ENCODE measurements at regions not wholly inside any gene's neighbourhood (a gene's known extent, or its start where the extent isn't known, plus 50 kb on each side); places are given as distances from the start of the nearest gene placed in this dataset.
"Not testable (repeated sequence)": the region's sequence is repeated elsewhere in the genome, so short reads cannot be mapped to it uniquely, and the experiment has no call there.

DNA sequence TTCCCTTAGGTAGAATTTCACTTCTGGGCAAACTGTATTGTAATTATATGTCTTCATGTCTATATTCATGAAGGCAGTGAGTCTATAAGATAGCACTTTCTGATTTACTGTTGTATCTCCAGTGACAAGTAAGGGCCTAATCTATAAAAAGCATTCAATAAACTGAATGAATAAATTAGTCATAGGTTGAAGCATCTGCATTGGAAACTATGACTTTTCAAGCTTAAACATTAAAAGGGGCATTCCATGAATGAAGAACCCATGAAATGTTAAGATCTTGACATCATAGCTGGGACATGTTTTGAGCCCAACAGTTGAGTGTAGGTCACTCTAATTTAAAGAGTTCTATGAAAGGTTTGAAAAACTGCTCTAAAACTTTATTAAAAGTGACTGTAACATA lies 159.3 kb upstream of the LCORL start:
- DNase-seq (ENCODE audit: low read depth in 2 of 2), result no peak

DNA sequence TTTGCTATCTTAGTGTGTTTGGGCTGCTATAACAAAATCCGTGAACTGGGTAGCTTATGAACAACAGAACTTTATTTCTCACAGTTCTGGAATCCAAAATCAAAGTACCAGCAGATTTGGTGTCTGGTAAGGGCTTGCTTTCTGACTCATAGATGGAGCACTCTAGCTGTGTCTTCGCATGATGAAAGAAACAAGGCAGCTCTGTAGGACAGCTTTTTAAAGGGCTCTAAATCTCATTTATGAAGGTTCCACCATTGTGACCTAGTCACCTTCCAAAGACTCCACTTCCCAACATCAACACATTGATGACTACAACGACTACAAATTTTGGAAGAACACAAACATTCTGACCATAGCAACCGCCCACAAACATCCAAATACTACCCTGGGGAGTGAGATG lies 158.6 kb upstream of the LCORL start:
- no peak for DNase-seq (ENCODE audit: low read depth in 2 of 2)

DNA sequence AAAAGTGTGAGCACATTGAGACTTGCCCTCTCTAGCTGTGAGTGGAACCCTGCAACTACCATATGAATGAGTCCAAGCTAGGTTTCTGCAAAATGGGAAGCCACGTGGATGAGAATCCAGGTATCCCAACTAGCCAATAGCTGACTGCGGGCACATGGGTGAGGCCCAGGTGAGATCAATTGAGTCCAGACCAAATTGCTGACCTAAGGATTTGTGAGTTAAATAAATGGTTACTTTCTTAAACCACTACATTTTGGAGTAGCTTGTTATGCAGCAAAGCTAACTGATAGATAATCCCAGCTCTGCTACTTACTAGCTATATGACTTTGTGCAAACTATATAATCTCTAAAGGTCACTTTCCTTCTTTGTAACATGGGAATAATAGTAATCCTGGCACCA lies 150.3 kb upstream of the LCORL start:
- DNase-seq (ENCODE audit: low read depth in 2 of 2), result no peak

DNA sequence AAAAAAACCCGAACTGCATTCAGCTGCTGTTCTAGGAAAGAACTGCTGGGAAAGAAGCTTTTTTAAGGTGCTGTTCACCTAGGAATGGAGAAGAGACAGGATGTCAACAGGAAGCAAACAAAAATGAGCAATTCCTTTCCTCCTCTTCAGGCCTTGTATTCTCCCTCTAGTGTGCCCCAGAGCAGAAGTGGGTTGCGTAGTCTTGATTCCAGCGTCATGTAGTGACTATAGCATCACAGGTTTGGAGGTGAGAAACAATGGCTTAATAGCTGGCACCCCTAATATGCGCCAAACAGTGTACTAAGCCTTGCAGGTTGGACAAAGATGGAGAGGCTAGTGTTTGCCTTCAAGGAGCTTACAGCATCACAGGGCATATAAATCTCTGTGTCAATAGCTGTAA lies 146.3 kb upstream of the LCORL start:
- DNase-seq (ENCODE audit: low read depth in 2 of 2), result no peak

DNA sequence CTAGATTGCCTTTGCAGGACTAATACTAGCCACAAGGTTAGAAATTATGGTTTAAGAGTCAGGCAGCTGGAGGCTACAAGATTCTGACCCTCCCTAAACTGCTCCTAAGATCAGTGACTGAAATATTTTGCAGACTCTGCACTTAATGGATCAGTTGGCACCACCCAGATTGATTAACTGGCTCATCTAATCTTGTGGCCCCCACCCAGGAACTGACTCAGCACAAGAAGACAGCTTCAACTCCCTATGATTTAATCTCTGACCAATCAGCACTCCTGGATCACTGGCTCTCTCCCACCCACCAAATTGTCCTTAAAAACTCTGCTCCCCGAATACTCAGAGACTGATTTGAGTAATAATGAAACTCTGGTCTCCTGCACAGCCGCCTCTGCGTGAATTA lies 145.4 kb upstream of the LCORL start:
- no peak for DNase-seq (ENCODE audit: low read depth in 2 of 2)

DNA sequence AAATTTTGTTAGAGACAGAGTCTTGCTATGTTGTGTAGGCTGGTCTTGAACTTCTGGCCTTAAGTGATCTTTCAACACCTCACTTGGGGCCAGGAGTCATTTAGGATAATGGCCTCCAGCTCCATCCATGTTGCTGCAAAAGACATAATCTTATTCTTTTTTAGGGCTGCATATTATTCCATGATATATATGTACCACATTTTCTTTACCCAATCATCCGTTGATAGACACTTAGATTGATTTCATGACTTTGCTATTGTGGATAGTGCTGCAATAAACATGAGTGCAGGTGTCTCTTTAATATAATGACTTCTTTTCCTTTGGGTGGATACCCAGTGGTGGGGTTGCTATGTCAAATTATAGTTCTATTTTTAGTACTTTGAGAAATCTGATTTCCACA lies 140.9 kb upstream of the LCORL start:
- no peak for DNase-seq (ENCODE audit: low read depth in 2 of 2)

DNA sequence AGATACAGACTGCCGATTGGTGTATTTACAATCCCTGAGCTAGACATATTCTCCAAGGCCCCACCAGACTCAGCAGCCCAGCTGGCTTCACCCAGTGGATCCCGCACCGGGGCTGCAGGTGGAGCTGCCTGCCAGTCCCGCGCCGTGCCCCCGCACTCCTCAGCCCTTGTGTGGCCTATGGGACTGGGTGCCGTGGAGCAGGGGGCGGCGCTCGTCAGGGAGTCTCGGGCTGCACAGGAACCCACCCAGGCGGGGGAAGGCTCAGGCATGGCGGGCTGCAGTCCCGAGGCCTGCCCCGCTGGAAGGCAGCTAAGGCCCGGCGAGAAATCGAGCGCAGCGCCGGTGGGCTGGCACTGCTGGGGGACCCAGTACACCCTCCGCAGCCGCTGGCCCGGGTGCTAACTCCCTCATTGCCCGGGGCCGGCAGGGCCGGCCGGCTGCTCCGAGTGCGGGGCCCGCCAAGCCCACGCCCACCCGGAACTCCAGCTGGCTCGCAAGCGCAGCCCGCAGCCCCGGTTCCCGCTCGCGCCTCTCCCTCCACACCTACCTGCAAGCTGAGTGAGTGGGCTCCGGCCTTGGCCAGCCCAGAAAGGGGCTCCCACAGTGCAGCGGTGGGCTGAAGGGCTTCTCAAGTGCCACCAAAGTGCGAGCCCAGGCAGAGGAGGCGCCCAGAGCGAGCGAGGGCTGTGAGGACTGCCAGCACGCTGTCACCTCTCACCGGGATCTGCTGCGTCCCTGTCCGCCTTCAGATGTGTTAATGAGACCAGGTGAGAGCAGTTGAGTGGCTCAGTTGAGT lies 137.8 kb upstream of the LCORL start:
- not testable (repeated sequence) for DNase-seq (ENCODE audit: low read depth in 2 of 2)

DNA sequence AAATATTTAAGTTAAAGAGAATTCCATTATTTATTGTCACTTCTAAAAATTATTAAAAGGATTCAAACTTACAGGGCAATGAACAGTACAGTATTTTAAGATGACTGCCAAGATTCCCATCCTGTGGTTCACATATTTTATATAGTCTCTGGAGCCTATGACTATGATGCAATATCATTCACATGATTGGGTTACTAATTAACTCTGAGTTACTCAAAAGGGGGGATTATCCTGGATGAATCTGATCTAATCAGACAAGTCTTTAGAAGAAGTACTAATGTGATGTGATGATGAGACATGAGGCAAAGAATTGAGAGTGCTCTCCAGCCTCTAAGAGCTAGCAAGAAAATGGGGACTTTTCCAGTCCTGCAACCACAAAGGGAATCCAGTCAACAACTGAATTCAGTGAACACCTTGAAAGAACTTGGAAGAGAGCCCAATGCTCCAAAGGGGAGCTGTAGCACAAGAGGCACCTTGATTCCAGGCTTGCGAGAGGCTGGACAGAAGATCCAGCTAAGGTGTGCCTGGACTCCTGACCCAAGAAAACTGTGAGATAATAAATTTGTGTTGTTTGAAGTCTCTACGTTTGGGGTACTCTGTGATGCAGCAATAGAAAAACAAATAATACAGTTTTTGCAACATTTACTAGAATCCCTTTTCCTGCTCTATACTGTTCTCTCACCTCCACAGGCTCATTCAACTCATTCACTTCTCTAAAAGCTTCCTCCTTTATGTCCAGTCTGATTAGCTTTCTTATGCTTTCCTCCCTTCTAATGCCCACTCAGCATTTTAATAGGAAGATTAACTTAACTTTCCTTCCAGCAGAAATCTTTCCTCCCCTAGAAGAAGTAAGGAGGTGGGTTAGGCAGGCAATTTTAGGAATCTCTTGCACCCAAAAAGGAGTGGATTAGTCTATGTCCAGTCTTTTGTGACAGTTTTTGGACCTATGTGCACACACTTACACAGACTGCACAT lies 133.8 kb upstream of the LCORL start:
- no peak for DNase-seq (ENCODE audit: low read depth in 2 of 2)

DNA sequence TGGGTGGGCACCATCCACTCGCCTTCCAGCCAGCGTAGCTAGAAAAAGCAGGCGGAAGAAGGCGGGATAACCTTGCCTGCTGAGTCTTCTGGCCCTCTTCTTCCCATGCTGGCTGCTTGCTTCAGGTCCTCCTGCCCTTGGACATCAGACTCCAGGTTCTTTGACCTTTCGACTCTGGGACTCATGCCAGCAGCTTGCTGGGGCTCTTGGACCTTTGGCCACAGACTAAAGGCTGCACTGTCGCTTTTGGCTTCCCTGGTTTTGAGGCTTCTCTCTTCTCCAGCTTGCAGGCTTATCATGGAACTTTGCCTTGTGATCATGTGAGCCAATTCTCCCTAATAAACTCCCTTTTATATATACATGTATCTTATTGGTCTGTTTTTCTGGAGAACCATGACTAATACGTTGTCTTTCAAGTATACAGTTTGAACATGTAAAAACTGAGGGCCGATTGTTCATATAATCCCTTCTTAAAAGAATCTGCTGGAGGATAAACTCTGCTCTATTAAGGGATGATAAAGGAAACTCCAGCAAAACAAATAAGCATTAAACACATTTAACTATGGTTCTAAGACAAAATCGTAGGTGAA lies 116.6 kb upstream of the LCORL start:
- no peak for DNase-seq (ENCODE audit: low read depth in 2 of 2)

DNA sequence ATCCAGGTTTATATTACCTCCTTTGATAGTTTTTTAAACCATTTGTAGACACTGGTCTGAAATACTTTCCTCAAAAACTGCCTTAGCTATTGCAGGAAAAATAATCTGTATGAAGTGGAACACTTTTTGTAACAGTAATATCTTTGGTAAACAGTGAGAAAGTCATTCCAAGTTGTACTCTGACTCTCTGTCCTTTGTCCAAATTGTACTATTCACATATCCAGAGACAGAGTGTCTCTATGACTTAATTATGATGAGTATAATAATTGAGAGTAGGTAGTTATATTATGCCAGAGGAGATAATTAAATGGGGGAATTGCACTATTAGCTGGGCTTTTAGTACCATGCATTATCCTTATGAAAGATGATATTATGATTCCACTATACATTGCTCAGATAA lies 112.6 kb upstream of the LCORL start:
- no peak for DNase-seq (ENCODE audit: low read depth in 2 of 2)

DNA sequence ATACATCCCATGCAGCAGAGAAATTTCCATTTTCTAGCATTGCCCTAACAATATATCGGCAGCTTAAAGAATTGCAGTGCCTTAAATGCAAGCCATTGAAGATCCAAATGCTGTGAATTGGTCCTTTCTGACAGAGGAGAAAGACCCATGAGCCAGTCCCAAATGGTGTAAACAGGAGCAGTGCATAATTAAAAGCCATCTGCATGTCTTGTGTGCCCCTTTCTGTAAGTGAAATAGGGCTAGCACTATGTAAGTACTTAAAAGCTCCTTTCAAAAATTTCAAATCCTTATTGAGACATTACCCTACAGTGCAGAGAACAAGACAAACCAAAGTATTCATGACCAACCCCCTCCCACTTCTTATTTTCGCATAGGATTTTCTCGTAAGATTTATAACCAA lies 108.7 kb upstream of the LCORL start:
- DNase-seq (ENCODE audit: low read depth in 2 of 2), result no peak

DNA sequence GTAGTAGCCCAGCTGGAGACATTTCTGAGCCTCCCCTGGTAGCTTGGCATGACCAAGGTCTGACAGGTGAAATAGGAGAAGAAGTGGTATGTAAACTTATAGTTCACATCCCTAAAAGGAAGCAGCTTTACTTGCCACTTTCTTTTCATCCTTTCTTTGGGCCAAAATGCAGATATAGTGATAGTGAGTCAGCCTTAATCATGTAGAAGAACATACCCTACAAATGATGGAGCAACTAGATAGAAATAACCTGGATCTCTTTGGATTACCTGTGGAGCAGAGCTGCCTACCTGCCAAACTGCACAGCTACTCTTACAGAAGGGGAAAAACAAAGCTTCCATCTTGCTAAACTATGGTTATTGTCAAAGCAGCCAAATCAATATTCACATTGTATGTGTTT lies 106.7 kb upstream of the LCORL start:
- no peak for DNase-seq (ENCODE audit: low read depth in 2 of 2)

DNA sequence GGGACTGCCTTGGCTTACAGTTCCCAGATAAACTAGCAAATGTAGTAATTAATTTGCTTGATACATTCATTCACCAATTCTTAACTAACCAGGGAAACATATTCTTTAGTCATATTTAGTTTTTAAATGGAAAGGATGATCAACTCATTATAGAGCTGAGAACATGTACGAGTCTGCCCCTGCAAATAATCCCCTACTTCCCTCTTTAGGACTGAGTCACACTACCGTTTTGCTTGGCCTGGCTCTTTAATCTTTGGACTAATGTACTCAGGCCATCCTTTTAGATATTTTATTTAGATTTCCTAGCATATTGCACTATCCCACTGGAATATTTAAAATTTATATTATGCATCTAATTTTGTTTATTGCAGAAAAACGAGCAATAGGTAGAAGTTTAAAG lies 105.5 kb upstream of the LCORL start:
- DNase-seq (ENCODE audit: low read depth in 2 of 2), result no peak

DNA sequence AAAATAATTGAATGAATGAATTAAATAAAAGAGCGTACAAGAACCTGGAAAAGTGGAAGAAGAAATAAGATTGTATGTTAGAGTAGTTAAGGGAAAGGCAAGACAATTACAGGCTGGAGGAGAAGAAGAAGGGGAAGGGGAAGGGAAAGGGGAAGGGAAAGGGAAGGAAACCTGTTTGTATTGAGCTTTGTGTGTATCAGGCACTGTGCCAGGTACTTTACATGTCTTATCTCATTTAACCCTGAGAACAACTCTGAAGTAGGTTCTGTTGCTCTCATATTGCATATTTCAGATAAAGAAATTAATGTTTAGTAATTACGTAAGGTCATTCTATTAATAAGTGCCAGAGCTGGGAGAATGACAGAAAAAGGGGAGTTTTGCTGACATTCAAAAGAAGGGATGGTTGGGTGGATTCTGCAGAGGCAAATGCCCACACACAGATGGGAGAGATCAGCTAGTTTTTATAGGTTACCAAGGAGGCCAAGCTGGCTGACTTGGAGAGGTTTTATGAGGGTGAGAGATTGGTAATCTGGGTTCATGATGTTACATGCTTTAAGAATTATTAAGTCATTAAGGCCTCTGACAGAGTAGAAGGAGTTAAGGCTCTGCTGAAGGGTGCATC lies 92.3 kb upstream of the LCORL start:
- no peak for DNase-seq (ENCODE audit: low read depth in 2 of 2)

DNA sequence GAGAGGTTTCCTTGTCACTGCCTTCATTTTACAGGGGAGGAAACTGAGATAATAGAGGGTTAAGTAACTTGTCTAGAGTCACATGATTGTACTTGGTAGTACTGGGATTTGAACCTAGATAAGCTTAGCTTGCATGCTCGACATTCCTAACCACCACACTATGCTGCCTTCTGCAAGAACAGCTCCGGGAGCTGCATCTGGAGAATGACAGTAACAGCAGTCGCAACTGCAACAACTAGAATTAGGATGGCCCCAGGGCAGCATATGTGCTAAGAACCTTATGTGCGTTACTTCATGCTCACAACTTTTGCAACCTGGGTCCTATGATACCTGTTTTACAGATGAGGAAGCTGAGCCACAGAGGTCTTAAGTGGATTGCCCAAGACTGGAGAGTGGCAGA lies 89.5 kb upstream of the LCORL start:
- no peak for DNase-seq (ENCODE audit: low read depth in 2 of 2)

DNA sequence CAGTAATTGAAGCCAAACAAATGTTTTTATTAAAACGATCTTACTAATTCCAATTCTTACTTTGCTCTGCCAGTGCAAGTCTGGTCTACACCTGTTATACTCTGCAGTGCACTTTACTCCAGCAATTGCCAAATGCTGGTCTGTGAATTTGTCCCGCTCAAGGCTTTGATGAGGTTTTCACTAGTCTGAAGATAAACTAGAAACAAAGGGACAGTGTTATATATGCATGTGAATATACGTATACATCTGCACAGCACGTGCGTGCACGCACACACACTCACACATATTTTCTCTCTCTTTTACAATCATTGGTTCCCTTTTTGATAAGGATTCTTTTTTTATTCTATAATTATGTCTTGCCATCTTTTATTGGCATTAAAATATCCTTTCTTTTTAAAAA lies 88.5 kb upstream of the LCORL start:
- DNase-seq (ENCODE audit: low read depth in 2 of 2), result no peak

DNA sequence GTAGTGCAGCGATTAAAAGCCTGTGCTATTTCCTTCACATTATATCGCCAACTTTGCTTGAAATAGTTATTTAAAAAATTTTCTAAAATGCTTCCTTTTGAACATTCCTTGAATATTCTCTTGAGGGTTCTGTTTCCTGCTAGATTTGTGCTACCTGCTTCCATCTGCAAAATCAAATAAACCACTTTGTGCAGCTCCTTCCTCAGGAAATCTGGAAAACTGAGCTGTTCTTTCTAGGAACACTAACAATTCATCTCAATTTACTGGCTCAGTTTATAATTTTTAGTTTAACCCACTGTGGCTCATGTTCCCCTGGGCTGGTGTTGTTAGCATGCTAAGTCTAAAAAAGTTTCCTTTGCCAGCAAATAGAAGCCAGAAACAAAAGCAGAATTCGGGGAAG lies 88.1 kb upstream of the LCORL start:
- no peak for DNase-seq (ENCODE audit: low read depth in 2 of 2)

DNA sequence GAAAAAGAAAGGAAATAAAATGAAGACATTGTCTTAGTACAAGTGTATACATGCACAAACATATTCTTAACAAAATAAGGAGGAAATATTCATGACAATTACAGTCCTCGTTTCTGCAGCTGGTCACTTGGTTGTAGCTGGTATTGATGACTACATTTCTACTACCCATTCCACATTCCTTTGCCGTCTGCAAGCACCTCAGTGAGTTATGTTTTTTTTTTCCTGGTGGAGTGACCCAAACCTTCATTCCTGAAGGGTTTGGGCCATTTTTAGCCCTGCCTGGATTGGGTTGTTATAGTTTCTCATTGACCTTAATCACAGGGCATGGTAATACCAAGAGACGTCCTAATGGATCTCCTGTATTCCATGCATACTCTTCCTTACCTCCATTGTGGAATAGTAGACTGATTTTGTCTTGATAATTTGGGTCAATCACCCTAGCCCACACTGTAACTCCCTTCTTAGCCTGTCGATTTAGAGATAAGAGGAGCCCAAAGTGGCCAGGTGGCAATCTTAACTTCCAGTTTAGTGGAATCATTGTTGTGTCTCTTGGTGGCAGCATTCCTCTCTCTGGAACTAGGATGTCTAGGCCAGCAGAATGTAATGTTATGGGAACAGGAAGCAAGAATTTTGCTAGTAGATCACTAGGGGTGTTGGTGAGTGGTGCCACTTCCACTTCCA lies 86.4 kb upstream of the LCORL start:
- DNase-seq (ENCODE audit: low read depth in 2 of 2), result not testable (repeated sequence)

DNA sequence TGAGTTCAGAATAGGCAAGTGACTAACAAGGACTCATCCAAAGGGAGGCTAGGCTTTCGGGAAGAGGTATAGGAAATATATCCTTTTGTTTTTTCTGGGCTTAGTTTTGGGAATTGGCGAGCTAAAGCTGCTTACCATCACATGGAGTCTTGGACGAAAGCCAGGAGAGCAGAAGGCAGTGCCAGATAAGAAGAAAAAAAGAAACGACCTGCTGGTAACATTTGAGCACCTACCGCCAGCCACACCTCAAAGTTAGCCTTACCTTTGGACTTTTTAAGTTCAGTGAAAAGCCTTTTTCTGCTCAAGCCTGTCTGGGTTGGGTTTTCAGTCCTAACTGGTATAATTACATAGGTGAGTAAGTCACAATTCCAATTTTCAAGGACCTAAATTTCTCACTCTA lies 85.1 kb upstream of the LCORL start:
- no peak for DNase-seq (ENCODE audit: low read depth in 2 of 2)

DNA sequence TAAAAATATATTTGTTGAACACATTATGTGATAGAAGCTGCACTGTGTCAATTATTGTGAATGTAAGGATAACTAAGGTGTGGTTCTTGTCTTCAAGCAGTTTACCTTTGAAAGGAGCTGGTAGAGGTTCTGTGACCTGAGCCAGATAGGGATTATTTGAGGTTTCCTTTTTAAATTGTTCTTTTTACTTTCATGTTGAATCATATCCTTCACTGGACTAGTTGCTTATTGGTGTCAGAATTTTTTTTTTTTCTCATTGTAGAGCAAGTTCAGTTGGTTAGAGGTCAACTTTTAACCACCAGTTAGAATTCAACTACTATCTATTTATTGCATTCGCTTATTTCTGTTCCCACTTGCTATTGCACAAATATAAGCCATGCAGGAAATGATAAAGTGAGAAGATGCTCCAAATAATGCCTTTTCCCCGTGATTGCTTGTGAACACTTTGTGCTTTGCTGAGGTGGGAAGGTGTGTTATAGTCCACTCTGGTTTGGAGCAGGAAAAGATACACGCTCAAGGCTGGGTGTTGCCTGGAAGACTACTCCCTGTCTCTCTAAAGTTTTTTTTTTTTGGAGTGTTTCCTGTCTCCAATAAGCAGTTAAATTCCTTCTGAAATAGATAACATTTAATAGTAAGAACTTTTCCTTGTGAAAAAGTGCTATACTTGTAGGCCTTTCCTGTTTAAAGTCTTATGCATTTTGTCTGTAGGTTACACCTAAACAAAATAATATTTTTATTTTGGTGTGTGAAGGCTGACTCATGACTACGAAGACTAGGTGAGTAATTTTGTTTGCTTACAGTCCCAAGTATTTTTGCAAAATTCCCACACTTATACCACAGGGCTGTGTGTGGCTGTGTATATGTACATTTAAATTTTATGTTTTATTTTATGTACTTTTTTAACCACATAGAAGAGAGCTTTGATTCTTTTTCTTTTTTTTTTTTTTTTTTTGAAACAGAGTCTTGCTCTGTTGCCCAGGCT lies 83.8 kb upstream of the LCORL start:
- DNase-seq (ENCODE audit: low read depth in 2 of 2), result no peak
